ENCODE measurements at regions not wholly inside any gene's neighbourhood (a gene's known extent, or its start where the extent isn't known, plus 50 kb on each side); places are given as distances from the start of the nearest gene placed in this dataset.

- H3K4me3 ChIP-seq (ENCODE audit: low read depth, low read length) = no peak overlapping the region
- H3K4me1 ChIP-seq = no peaks in the 10 kb centered on the region
- H3K27me3 ChIP-seq = no peaks in the 10 kb centered on the region
- no peaks in the 10 kb centered on the region for H3K36me3 ChIP-seq
- no peaks in the 10 kb centered on the region for H3K9me3 ChIP-seq
- no peak for DNase-seq
- TF ChIP-seq CTCF (IDR thresholded peaks at IDR 0.05; ENCODE audit: low read depth, low read length) = no peak
Observed at GRCh38 chr2:225165052-225165451, 122.8 kb upstream of the DOCK10 start.

GRCh38 chr2:225164401-225165050 is 122.3 kb upstream of the DOCK10 start:
- Histone ChIP-seq H3K4me3 (ENCODE audit: low read depth, low read length) (no peak overlapping the region), H3K36me3 (no peaks in the 10 kb centered on the region), H3K27me3 (no peaks in the 10 kb centered on the region), H3K9me3 (no peaks in the 10 kb centered on the region), H3K4me1 (no peaks in the 10 kb centered on the region)
- TF ChIP-seq CTCF (IDR thresholded peaks at IDR 0.05; ENCODE audit: low read depth, low read length) = no peak
- DNase-seq = no peak

- no peaks in the 10 kb centered on the region for H3K9me3 ChIP-seq
- TF ChIP-seq CTCF (IDR thresholded peaks at IDR 0.05; ENCODE audit: low read depth, low read length) = no peak
- no peaks in the 10 kb centered on the region for H3K27me3 ChIP-seq
- DNase-seq = no peak
- H3K36me3 ChIP-seq = no peaks in the 10 kb centered on the region
- no peaks in the 10 kb centered on the region for H3K4me1 ChIP-seq
- H3K4me3 ChIP-seq (ENCODE audit: low read depth, low read length) = no peak overlapping the region
Observed at GRCh38 chr2:225158360-225158759, 116.1 kb upstream of the DOCK10 start.

DNA sequence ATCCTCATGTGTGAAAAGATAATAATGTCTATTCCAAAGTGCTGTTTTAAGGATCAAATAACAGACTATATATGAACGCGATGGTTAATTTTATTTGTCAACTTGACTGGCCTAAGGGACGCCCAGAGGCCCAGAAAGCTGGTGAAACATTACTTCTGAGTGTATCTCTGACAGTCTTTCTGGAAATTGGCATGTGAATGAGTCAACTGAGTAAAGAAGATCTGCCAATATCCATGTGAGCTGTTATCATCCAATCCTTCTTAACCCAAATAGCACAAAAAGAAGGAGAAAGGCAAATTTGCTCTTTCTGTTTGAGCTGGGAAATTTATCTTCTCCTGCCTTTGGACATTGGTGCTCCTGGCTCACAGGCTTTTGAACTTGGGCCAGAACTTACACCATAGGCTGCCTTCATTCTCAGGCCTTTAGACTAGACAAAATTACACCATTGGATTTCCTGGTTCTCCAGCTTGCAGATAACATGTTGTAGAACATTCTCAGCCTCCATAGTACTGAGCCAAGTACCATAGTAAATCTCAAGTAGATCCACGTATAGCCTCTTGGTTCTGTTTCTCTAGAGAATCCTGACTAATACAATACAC is 114.7 kb upstream of the DOCK10 start:
- no peak for TF ChIP-seq CTCF (IDR thresholded peaks at IDR 0.05; ENCODE audit: low read depth, low read length)
- Histone ChIP-seq H3K4me1 (no peaks in the 10 kb centered on the region), H3K27me3 (no peaks in the 10 kb centered on the region), H3K9me3 (no peaks in the 10 kb centered on the region), H3K36me3 (no peaks in the 10 kb centered on the region), H3K4me3 (ENCODE audit: low read depth, low read length) (no peak overlapping the region)
- no peak for DNase-seq

- no peaks in the 10 kb centered on the region for H3K36me3 ChIP-seq
- no peaks in the 10 kb centered on the region for H3K27me3 ChIP-seq
- no peak for DNase-seq
- H3K4me1 ChIP-seq = no peaks in the 10 kb centered on the region
- no peak for TF ChIP-seq CTCF (IDR thresholded peaks at IDR 0.05; ENCODE audit: low read depth, low read length)
- H3K9me3 ChIP-seq = no peaks in the 10 kb centered on the region
- no peak overlapping the region for H3K4me3 ChIP-seq (ENCODE audit: low read depth, low read length)
Observed at GRCh38 chr2:225140723-225141122, 98.5 kb upstream of the DOCK10 start.

DNA sequence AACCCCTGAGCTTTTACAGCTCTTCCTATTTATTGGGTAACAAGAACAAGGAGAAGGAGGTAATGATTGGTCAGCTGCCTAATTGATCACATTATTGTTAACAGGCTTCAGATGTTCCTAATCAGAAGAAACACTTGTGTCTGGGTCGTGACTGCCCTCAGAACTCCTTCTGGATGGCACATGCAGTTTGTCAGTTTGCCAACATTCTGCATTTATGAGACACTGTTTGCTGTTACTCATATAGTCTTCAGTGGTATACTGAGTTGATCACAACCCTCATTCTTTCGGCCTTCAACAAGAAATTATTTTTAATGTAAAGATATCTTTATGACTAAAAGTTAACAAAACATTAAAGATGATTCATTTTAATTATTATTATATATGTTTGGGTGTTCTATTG is 95.7 kb upstream of the DOCK10 start:
- H3K9me3 ChIP-seq = no peaks in the 10 kb centered on the region
- H3K36me3 ChIP-seq = no peaks in the 10 kb centered on the region
- DNase-seq = no peak
- H3K27me3 ChIP-seq = no peaks in the 10 kb centered on the region
- H3K4me3 ChIP-seq (ENCODE audit: low read depth, low read length) = no peak overlapping the region
- TF ChIP-seq CTCF (IDR thresholded peaks at IDR 0.05; ENCODE audit: low read depth, low read length) = no peak
- no peaks in the 10 kb centered on the region for H3K4me1 ChIP-seq

All from BE2C (cell line).